Activated CD8-positive, alpha-beta T cell treated with anti-CD3 and anti-CD28 coated beads, Interleukin-2, amount 10 ng/mL, durations not matched to agents 7 days and 5 days (primary cell): ENCODE measurements at regions not wholly inside any gene's neighbourhood (a gene's known extent, or its start where the extent isn't known, plus 50 kb on each side); places are given as distances from the start of the nearest gene placed in this dataset.
"Not testable (repeated sequence)": the region's sequence is repeated elsewhere in the genome, so short reads cannot be mapped to it uniquely, and the experiment has no call there.

Experiments
- ATAC-seq: fragments of 150-1000 bp; cut with Tn5 transposase; one replicate; pipeline ENCODE4 v1.10.0; 2021; ENCODE audit warnings: moderate library complexity
- CTCF ChIA-PET: fragments of 350-600 bp; sonication (Branson Sonifier 250); formaldehyde crosslinking; loops from one replicate; lab custom pipeline; 2021; ENCODE audit warnings: antibody characterized with exemption; lab: Charles Lee
- POLR2A ChIA-PET: fragments of 350-600 bp; sonication (Branson Sonifier 250); formaldehyde crosslinking; loops from one replicate; lab custom pipeline; 2021; ENCODE audit warnings: antibody characterized with exemption; lab: Charles Lee
- DNase-seq: peaks from one replicate; pipeline ENCODE4 v3.0.0-alpha.2; 2020
- H3K27ac Mint-ChIP-seq: one replicate; pipeline ENCODE4 v1.8.0; 2021; ENCODE audit warnings: mild to moderate bottlenecking, mixed read lengths
- H3K27me3 Mint-ChIP-seq: one replicate; pipeline ENCODE4 v1.8.0; 2021; ENCODE audit warnings: low read depth, mixed read lengths
- H3K36me3 Mint-ChIP-seq: one replicate; pipeline ENCODE4 v1.8.0; 2021; ENCODE audit warnings: low read depth, mixed read lengths
- H3K4me1 Mint-ChIP-seq: one replicate; pipeline ENCODE4 v1.8.0; 2021; ENCODE audit warnings: low read depth, mixed read lengths
- H3K4me3 Mint-ChIP-seq: one replicate; pipeline ENCODE4 v1.8.0; 2021; ENCODE audit warnings: mild to moderate bottlenecking, mixed read lengths
- H3K9me3 Mint-ChIP-seq: one replicate; pipeline ENCODE4 v1.8.0; 2022; ENCODE audit warnings: mixed read lengths; ENCODE audit not compliant: insufficient read depth

GRCh38 chr10:9102026-9102425 lies 1047.5 kb downstream of the GATA3 start:
- no peak for ATAC-seq
- no peaks in the 10 kb centered on the region for H3K36me3 Mint-ChIP-seq
- H3K4me3 Mint-ChIP-seq = no peak overlapping the region
- ChIA-PET CTCF (no interaction called here), POLR2A (no interaction called here)
- no peaks in the 10 kb centered on the region for H3K27me3 Mint-ChIP-seq
- peaks cover 10% of the 10 kb centered on the region for H3K4me1 Mint-ChIP-seq
- no peaks in the 10 kb centered on the region for H3K9me3 Mint-ChIP-seq
- H3K27ac Mint-ChIP-seq = no peak overlapping the region
- DNase-seq = no peak

GRCh38 chr10:9103301-9103700 lies 1048.8 kb downstream of the GATA3 start:
- no peaks in the 10 kb centered on the region for H3K36me3 Mint-ChIP-seq
- ChIA-PET POLR2A (no interaction called here), CTCF (no interaction called here)
- no peak for ATAC-seq
- no peaks in the 10 kb centered on the region for H3K27me3 Mint-ChIP-seq
- H3K4me1 Mint-ChIP-seq = no peaks in the 10 kb centered on the region
- DNase-seq = no peak
- H3K27ac Mint-ChIP-seq = no peak overlapping the region
- H3K4me3 Mint-ChIP-seq = no peak overlapping the region
- H3K9me3 Mint-ChIP-seq = no peaks in the 10 kb centered on the region

GRCh38 chr10:9111976-9112375 lies 1057.5 kb downstream of the GATA3 start:
- no peak for ATAC-seq
- POLR2A ChIA-PET = no interaction called here
- DNase-seq = no peak
- Mint-ChIP-seq H3K27me3 (no peaks in the 10 kb centered on the region), H3K9me3 (no peaks in the 10 kb centered on the region), H3K4me3 (no peak overlapping the region), H3K4me1 (no peaks in the 10 kb centered on the region), H3K27ac (no peak overlapping the region), H3K36me3 (no peaks in the 10 kb centered on the region)
- CTCF ChIA-PET = interaction anchor here (0.8 kb wide), 1 partner anchor 97 kb away, joined by 3 read pairs; no protein-coding TSS in a partner anchor

- ChIA-PET CTCF (interaction anchor here (0.6 kb wide), 1 partner anchor 82 kb away, joined by 3 read pairs; no protein-coding TSS in a partner anchor), POLR2A (no interaction called here)
- Mint-ChIP-seq H3K4me1 (peaks cover 4% of the 10 kb centered on the region), H3K27me3 (no peaks in the 10 kb centered on the region), H3K4me3 (no peak overlapping the region), H3K9me3 (no peaks in the 10 kb centered on the region), H3K36me3 (no peaks in the 10 kb centered on the region), H3K27ac (no peak overlapping the region)
- DNase-seq (no peak), ATAC-seq (no peak)
Observed at GRCh38 chr10:9126728-9127127, 1072.2 kb downstream of the GATA3 start.

GRCh38 chr10:9137368-9137767 lies 1082.9 kb downstream of the GATA3 start:
- no peaks in the 10 kb centered on the region for H3K27me3 Mint-ChIP-seq
- ChIA-PET CTCF (no interaction called here), POLR2A (no interaction called here)
- H3K4me3 Mint-ChIP-seq = no peak overlapping the region
- no peaks in the 10 kb centered on the region for H3K4me1 Mint-ChIP-seq
- no peaks in the 10 kb centered on the region for H3K36me3 Mint-ChIP-seq
- ATAC-seq (no peak), DNase-seq (no peak)
- H3K27ac Mint-ChIP-seq = no peak overlapping the region
- H3K9me3 Mint-ChIP-seq = peaks cover 5% of the 10 kb centered on the region

GRCh38 chr10:9138829-9139228 lies 1084.3 kb downstream of the GATA3 start:
- H3K27me3 Mint-ChIP-seq, CTCF ChIA-PET, H3K9me3 Mint-ChIP-seq, H3K4me3 Mint-ChIP-seq, H3K27ac Mint-ChIP-seq, ATAC-seq, DNase-seq, H3K4me1 Mint-ChIP-seq, H3K36me3 Mint-ChIP-seq, POLR2A ChIA-PET: not testable (repeated sequence)

- Mint-ChIP-seq H3K27me3 (no peaks in the 10 kb centered on the region), H3K9me3 (no peaks in the 10 kb centered on the region), H3K27ac (no peak overlapping the region), H3K36me3 (no peaks in the 10 kb centered on the region), H3K4me3 (no peak overlapping the region), H3K4me1 (peaks cover 4% of the 10 kb centered on the region)
- ChIA-PET CTCF (no interaction called here), POLR2A (no interaction called here)
- ATAC-seq = no peak
- no peak for DNase-seq
Observed at GRCh38 chr10:9140373-9140772, 1085.9 kb downstream of the GATA3 start.

GRCh38 chr10:9147475-9147874 lies 1093.0 kb downstream of the GATA3 start:
- Mint-ChIP-seq H3K9me3 (no peaks in the 10 kb centered on the region), H3K4me1 (peaks cover 4% of the 10 kb centered on the region), H3K4me3 (no peak overlapping the region), H3K27me3 (no peaks in the 10 kb centered on the region), H3K36me3 (no peaks in the 10 kb centered on the region), H3K27ac (no peak overlapping the region)
- ChIA-PET POLR2A (no interaction called here), CTCF (interaction anchor here (1.2 kb wide), 1 partner anchor 125 kb away, joined by 3 read pairs; no protein-coding TSS in a partner anchor)
- ATAC-seq = no peak
- DNase-seq = no peak

- ATAC-seq = no peak
- Mint-ChIP-seq H3K9me3 (peaks cover 5% of the 10 kb centered on the region), H3K4me3 (no peak overlapping the region), H3K36me3 (no peaks in the 10 kb centered on the region), H3K27ac (no peak overlapping the region), H3K4me1 (no peaks in the 10 kb centered on the region), H3K27me3 (no peaks in the 10 kb centered on the region)
- ChIA-PET POLR2A (no interaction called here), CTCF (no interaction called here)
- DNase-seq = no peak
Observed at GRCh38 chr10:9149134-9149533, 1094.6 kb downstream of the GATA3 start.

GRCh38 chr10:9153057-9153456 lies 1098.6 kb downstream of the GATA3 start:
- H3K36me3 Mint-ChIP-seq, ATAC-seq, H3K27me3 Mint-ChIP-seq, H3K4me3 Mint-ChIP-seq, POLR2A ChIA-PET, H3K27ac Mint-ChIP-seq, H3K4me1 Mint-ChIP-seq, DNase-seq, CTCF ChIA-PET, H3K9me3 Mint-ChIP-seq: not testable (repeated sequence)

GRCh38 chr10:9157656-9158055 lies 1103.2 kb downstream of the GATA3 start:
- no peaks in the 10 kb centered on the region for H3K27me3 Mint-ChIP-seq
- ChIA-PET CTCF (no interaction called here), POLR2A (no interaction called here)
- peaks cover 13% of the 10 kb centered on the region for H3K9me3 Mint-ChIP-seq
- no peaks in the 10 kb centered on the region for H3K36me3 Mint-ChIP-seq
- H3K4me3 Mint-ChIP-seq = no peak overlapping the region
- no peak overlapping the region for H3K27ac Mint-ChIP-seq
- H3K4me1 Mint-ChIP-seq = no peaks in the 10 kb centered on the region
- DNase-seq (no peak), ATAC-seq (no peak)

GRCh38 chr10:9158675-9159074 lies 1104.2 kb downstream of the GATA3 start:
- ChIA-PET CTCF (no interaction called here), POLR2A (no interaction called here)
- Mint-ChIP-seq H3K27ac (no peak overlapping the region), H3K4me1 (peaks cover 3% of the 10 kb centered on the region), H3K27me3 (no peaks in the 10 kb centered on the region), H3K9me3 (peaks cover 20% of the 10 kb centered on the region), H3K4me3 (no peak overlapping the region), H3K36me3 (peaks cover 1% of the 10 kb centered on the region)
- ATAC-seq (no peak), DNase-seq (no peak)

- Mint-ChIP-seq H3K4me1 (peaks cover 7% of the 10 kb centered on the region), H3K9me3 (peaks cover 20% of the 10 kb centered on the region), H3K36me3 (peaks cover 3% of the 10 kb centered on the region), H3K27ac (no peak overlapping the region), H3K4me3 (no peak overlapping the region), H3K27me3 (no peaks in the 10 kb centered on the region)
- DNase-seq (no peak), ATAC-seq (no peak)
- ChIA-PET POLR2A (no interaction called here), CTCF (no interaction called here)
Observed at GRCh38 chr10:9160275-9160674, 1105.8 kb downstream of the GATA3 start.
